ENCODE measurements at regions not wholly inside any gene's neighbourhood (a gene's known extent, or its start where the extent isn't known, plus 50 kb on each side); places are given as distances from the start of the nearest gene placed in this dataset.

DNA sequence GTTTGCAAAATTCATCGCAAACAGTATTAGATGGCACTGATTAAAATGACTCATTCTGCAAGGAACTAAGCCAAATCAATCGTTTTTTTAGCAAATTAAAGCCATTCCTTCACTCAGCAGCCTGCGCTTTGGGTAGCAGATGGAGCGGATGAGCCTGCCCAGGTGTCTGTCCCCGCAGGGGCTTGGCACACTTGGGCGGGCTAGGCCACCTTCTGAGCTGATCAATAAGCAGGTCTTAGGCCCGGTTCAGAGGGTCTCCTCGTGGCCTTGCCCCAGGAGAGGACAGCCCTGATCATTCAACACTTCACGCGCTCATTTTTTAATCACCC, 78.0 kb upstream of the FCN1 start:
- TF ChIP-seq, protein P1, sequence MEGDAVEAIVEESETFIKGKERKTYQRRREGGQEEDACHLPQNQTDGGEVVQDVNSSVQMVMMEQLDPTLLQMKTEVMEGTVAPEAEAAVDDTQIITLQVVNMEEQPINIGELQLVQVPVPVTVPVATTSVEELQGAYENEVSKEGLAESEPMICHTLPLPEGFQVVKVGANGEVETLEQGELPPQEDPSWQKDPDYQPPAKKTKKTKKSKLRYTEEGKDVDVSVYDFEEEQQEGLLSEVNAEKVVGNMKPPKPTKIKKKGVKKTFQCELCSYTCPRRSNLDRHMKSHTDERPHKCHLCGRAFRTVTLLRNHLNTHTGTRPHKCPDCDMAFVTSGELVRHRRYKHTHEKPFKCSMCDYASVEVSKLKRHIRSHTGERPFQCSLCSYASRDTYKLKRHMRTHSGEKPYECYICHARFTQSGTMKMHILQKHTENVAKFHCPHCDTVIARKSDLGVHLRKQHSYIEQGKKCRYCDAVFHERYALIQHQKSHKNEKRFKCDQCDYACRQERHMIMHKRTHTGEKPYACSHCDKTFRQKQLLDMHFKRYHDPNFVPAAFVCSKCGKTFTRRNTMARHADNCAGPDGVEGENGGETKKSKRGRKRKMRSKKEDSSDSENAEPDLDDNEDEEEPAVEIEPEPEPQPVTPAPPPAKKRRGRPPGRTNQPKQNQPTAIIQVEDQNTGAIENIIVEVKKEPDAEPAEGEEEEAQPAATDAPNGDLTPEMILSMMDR (IDR thresholded peaks at IDR 0.05), result no peak
- Histone ChIP-seq H3K4me3 (ENCODE audit: low read length) (no peak overlapping the region), H3K4me1 (ENCODE audit: insufficient read depth, low read length) (no peaks in the 10 kb centered on the region), H3K36me3 (ENCODE audit: insufficient read depth, low read length) (no peaks in the 10 kb centered on the region), H3K9me3 (ENCODE audit: control insufficient read depth in 1 of 2, insufficient read depth in 1 of 2, low read length in 2 of 2) (peaks cover 8 to 25% of the 10 kb centered on the region in 2 experiments), H3K27me3 (ENCODE audit: control insufficient read depth in 1 of 2, insufficient read depth in 2 of 2, low read length in 2 of 2) (no peaks in the 10 kb centered on the region), H3K27ac (ENCODE audit: low read depth in 1 of 2, low read length in 2 of 2) (no peak overlapping the region)
- no peak overlapping the region for H3K27ac Mint-ChIP-seq
- ChIA-PET CTCF (no interaction called here), POLR2A (no interaction called here)
- DNase-seq (no peak), ATAC-seq (ENCODE audit: poor library complexity) (no peak)
- no peak overlapping the region for H3K4me3 Mint-ChIP-seq
- no peaks in the 10 kb centered on the region for H3K27me3 Mint-ChIP-seq
- H3K36me3 Mint-ChIP-seq (ENCODE audit: low read depth), result no peaks in the 10 kb centered on the region
- no peaks in the 10 kb centered on the region for H3K4me1 Mint-ChIP-seq (ENCODE audit: low read depth)
- peaks cover 7% of the 10 kb centered on the region for H3K9me3 Mint-ChIP-seq
- intact Hi-C loops (cut with DNase I, micrococcal nuclease), result no loop called here

- TF ChIP-seq, protein P1 (IDR thresholded peaks at IDR 0.05), result no peak
- Histone ChIP-seq H3K4me3 (ENCODE audit: low read length) (no peak overlapping the region), H3K27me3 (ENCODE audit: control insufficient read depth in 1 of 2, insufficient read depth in 2 of 2, low read length in 2 of 2) (no peaks in the 10 kb centered on the region), H3K36me3 (ENCODE audit: insufficient read depth, low read length) (no peaks in the 10 kb centered on the region), H3K4me1 (ENCODE audit: insufficient read depth, low read length) (no peaks in the 10 kb centered on the region), H3K9me3 (ENCODE audit: control insufficient read depth in 1 of 2, insufficient read depth in 1 of 2, low read length in 2 of 2) (peaks cover 11 to 35% of the 10 kb centered on the region in 2 experiments), H3K27ac (ENCODE audit: low read depth in 1 of 2, low read length in 2 of 2) (no peak overlapping the region)
- Mint-ChIP-seq H3K4me1 (ENCODE audit: low read depth) (no peaks in the 10 kb centered on the region), H3K4me3 (no peak overlapping the region), H3K36me3 (ENCODE audit: low read depth) (no peaks in the 10 kb centered on the region), H3K9me3 (peaks cover 7% of the 10 kb centered on the region), H3K27ac (no peak overlapping the region), H3K27me3 (no peaks in the 10 kb centered on the region)
- ChIA-PET POLR2A (no interaction called here), CTCF (no interaction called here)
- intact Hi-C loops (cut with DNase I, micrococcal nuclease), result no loop called here
- ATAC-seq (ENCODE audit: poor library complexity), result no peak
- no peak for DNase-seq
Observed at GRCh38 chr9:134996591-134997530, 79.1 kb upstream of the FCN1 start.

- Mint-ChIP-seq H3K4me1 (ENCODE audit: low read depth) (no peaks in the 10 kb centered on the region), H3K4me3 (no peak overlapping the region), H3K27me3 (no peaks in the 10 kb centered on the region), H3K36me3 (ENCODE audit: low read depth) (no peaks in the 10 kb centered on the region), H3K9me3 (peaks cover 7% of the 10 kb centered on the region), H3K27ac (no peak overlapping the region)
- DNase-seq, result no peak
- Histone ChIP-seq H3K27me3 (ENCODE audit: control insufficient read depth in 1 of 2, insufficient read depth in 2 of 2, low read length in 2 of 2) (peaks cover 0 to 5% of the 10 kb centered on the region in 2 experiments), H3K4me1 (ENCODE audit: insufficient read depth, low read length) (no peaks in the 10 kb centered on the region), H3K4me3 (ENCODE audit: low read length) (no peak overlapping the region), H3K36me3 (ENCODE audit: insufficient read depth, low read length) (no peaks in the 10 kb centered on the region), H3K9me3 (ENCODE audit: control insufficient read depth in 1 of 2, insufficient read depth in 1 of 2, low read length in 2 of 2) (peaks cover 13 to 40% of the 10 kb centered on the region in 2 experiments), H3K27ac (ENCODE audit: low read depth in 1 of 2, low read length in 2 of 2) (no peak overlapping the region)
- POLR2A ChIA-PET, result no interaction called here
- CTCF ChIA-PET, result no interaction called here
- intact Hi-C loops (cut with DNase I, micrococcal nuclease), result no loop called here
- TF ChIP-seq, protein P1 (IDR thresholded peaks at IDR 0.05), result no peak
- ATAC-seq (ENCODE audit: poor library complexity), result no peak
Observed at GRCh38 chr9:135000647-135001245, 83.0 kb upstream of the FCN1 start.
